Ammon's horn (tissue), 1 donor: ENCODE measurements at regions not wholly inside any gene's neighbourhood (a gene's known extent, or its start where the extent isn't known, plus 50 kb on each side); places are given as distances from the start of the nearest gene placed in this dataset.

Experiments used
- DNase-seq: peaks from one replicate; pipeline ENCODE4 v3.0.0-alpha.2; 2016; ENCODE audit warnings: low spot score

GRCh38 chr5:139733698-139734538 lies 61.7 kb upstream of the PSD2 start:
- DNase-seq = peak; percentile 98

- DNase-seq = peak; percentile 63
Measured at GRCh38 chr5:139734539-139734916, 61.1 kb upstream of the PSD2 start.

GRCh38 chr5:139738193-139739149 lies 57.1 kb upstream of the PSD2 start:
- peak; percentile 57 for DNase-seq

- no peak for DNase-seq
Measured at GRCh38 chr5:139739150-139739974, 56.2 kb upstream of the PSD2 start.

GRCh38 chr5:139740138-139740991 lies 55.2 kb upstream of the PSD2 start:
- no peak for DNase-seq

GRCh38 chr5:139740992-139741672 lies 54.5 kb upstream of the PSD2 start:
- no peak for DNase-seq

GRCh38 chr5:139741823-139742172 lies 53.8 kb upstream of the PSD2 start:
- DNase-seq = no peak

GRCh38 chr5:139742173-139742903 lies 53.3 kb upstream of the PSD2 start:
- no peak for DNase-seq

GRCh38 chr5:139743001-139743771 lies 52.4 kb upstream of the PSD2 start:
- DNase-seq = no peak

- no peak for DNase-seq
Measured at GRCh38 chr5:139743804-139744203, 51.8 kb upstream of the PSD2 start.

GRCh38 chr5:139744471-139745131 lies 51.0 kb upstream of the PSD2 start:
- peak; percentile 67 for DNase-seq

- DNase-seq = no peak
Measured at GRCh38 chr5:139745132-139745799, 50.3 kb upstream of the PSD2 start.

- DNase-seq = peak; percentile 77
Measured at GRCh38 chr5:139745800-139746690, 49.6 kb upstream of the PSD2 start.
